NCI-H2196 (cell line): ENCODE measurements at regions not wholly inside any gene's neighbourhood (a gene's known extent, or its start where the extent isn't known, plus 50 kb on each side); places are given as distances from the start of the nearest gene placed in this dataset.
"Not testable (repeated sequence)": the region's sequence is repeated elsewhere in the genome, so short reads cannot be mapped to it uniquely, and the experiment has no call there.

Experiments
- DNase-seq: peaks from one replicate; lab custom pipeline; 2025; ENCODE audit not compliant: unreplicated experiment; lab: John Stamatoyannopoulos, UW

DNA sequence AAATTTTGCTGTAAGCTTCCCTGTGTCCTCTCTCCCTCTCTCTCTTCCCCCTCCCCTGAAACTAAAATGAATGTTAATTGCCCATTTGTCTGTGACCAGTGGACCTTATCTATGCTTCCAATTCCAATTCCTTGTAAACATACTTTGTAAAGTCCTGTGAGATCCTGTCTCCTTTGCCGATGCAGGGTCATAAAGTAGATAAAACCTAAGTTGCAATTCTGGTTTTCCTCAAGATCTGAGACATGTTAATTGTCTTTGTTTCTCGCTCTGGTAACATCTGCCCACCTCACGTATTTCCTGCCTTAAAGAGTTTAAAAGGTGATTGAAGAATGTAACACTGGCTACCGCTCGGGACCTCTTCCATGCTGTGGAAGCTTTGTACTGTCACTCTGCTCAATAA is 2503.4 kb downstream of the ARAP2 start:
- DNase-seq = not testable (repeated sequence)

DNA sequence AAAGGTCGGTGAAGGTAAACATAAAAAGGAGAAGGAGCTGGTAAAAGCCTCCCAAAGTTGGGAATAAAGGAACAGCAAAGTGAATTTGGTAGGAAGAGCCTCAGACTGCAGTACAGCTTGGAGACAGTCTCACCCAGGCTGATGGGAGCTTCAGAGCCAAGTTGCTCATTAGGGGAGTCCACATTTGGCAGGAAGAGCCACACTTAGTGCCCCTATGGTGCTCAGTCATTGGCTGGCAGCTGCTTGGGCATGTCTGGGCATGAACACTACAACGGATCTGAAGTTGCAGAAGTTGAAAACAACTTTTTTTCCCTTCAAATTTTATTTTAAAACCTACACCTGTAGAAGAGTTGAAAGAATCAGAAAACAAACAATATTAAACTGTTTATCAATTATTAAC is 2497.3 kb downstream of the ARAP2 start:
- DNase-seq = no peak

DNA sequence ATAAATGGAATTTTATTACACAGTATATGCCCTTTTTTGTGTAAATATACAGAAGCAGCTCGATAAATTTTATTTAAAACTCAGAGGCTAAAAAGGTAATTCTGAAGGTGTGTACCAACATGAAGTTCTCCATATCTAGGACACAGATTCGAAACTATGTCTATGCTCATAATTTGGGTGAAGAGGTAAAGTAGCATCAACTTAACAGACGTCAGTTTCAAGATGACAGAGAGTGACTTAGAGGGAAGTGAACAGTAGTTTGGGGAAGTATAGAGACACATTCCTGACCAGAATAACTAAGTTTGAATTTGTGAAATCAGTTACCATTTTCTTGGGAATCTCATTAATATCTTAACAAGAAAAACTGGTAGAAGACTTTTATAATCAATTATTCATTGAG is 2493.3 kb downstream of the ARAP2 start:
- no peak for DNase-seq

DNA sequence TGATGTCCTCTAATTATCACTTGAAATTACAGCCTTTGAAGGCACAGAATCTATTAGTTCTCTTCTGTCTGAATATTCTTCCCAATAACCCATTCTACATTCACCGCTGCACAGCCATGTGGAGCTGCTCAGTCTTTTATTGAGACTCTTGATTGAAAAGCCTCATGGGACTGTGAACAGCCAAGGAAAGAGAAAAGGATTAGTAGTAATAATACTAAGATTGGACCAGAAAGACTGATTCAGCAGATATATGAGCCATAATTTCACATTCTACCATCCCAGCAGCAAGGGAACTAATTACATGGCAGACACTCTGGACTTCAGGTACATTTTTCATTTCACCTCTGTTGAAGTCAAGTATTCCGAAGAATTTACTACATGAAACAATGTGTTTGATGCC is 2471.7 kb downstream of the ARAP2 start:
- no peak for DNase-seq

DNA sequence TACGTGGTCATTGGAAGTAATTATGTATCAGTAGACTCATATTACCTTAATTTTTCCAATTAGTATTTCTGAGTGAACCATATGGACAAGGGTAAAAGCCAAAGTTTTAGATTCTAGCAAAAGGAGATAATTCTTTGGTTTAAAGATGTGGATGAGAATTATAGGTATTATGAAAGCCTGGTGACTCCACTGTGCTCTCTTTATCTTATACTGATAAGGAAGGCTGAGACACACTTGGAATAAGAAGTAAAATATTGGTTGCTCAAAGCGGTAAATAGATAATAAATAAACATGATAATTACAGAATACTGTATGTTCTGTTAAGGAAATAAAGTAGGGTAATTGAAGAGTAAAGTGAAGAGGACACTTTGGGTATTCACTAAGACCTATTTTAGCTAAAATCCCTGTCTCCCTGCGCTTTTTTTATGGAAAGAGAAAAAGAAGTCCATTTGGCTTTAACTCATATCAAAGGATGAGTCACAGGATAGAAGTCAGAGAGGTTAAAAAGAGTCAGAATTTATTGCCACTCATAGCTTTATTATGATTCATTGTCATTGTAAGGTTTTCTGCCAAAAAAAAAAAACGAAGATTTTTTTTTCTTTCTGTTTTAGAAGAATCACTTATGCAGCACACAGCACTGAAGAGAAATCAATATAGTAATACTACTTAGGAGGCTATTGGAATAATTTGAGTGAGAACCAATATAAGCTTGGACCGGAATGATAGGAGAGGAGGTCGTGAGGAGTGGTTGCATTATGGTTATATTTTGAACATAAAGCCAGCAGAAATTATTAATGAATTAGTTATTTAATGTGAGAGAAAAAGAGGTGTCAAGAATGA is 2463.1 kb downstream of the ARAP2 start:
- DNase-seq = no peak

DNA sequence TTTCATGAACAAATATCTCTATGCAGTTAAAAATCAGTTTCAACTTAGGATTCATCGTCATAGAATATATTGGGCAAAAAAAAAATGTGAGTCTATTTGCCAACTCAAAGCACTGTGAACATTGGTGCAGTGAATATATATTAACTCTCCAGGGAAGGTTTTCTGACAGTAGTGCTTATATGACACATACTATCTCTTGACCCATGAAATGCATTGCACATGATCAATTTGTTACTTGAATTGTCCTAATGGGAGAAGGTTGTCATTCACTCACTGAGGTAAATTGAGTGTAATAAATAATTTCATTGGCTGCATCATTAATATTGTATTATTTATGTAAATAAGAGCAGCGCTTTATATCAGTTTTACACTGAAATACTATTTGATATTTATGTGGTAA is 2458.5 kb downstream of the ARAP2 start:
- DNase-seq = no peak

DNA sequence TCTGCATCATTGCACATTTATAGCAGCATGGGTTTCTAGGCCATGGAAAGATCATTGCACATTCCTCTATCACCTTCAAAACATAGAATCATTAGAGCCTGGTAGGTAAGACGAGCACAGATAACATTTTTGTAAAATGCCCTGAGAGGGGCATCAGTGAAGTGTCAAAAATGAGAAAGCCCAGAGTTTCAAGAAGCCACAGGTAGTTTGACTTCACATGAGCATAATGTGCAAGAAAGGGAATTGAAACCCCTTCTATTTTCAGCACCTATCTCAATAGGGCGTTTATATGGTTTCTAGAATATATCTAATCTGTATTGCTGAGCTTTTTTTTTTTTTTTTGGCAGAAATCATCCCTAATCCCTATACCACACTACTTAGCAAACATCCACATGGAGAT is 2441.7 kb downstream of the ARAP2 start:
- no peak for DNase-seq

DNA sequence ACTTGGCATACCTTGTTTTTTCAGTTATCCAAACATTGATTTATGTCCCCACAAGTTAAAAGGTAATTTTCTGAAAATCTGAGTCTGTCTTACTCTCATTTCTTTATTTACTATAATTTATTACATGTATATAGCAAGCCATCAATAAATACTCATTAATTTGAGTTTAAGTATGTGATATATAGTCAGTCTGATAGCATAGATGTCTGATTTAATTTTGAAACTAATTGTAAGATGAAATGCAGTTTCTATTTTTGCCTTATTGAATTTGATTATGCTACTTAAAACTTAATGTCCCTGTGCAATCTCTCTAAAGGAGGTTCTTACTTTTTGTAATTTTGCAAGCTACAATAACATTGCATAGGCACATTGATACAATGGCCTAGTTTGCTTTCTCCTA is 2418.6 kb downstream of the ARAP2 start:
- no peak for DNase-seq

DNA sequence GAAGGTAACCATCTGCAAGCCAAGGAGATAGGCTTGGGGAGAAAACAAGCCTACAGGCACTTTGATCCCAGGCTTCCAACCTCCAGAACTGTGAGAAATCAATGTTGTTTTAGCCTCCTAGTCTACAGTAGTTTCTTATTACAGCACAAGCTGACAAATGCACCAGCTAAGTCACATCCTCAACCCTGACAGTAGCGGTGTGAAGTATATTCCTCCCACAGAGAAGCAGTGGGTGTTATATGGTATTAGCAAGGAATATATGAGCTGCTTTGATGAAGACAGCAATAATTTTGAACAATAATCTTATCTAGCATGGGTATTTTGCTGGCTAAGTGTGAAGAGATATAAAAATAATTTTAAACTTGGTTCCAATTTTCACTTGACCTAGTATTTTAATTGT is 2415.0 kb downstream of the ARAP2 start:
- not testable (repeated sequence) for DNase-seq

DNA sequence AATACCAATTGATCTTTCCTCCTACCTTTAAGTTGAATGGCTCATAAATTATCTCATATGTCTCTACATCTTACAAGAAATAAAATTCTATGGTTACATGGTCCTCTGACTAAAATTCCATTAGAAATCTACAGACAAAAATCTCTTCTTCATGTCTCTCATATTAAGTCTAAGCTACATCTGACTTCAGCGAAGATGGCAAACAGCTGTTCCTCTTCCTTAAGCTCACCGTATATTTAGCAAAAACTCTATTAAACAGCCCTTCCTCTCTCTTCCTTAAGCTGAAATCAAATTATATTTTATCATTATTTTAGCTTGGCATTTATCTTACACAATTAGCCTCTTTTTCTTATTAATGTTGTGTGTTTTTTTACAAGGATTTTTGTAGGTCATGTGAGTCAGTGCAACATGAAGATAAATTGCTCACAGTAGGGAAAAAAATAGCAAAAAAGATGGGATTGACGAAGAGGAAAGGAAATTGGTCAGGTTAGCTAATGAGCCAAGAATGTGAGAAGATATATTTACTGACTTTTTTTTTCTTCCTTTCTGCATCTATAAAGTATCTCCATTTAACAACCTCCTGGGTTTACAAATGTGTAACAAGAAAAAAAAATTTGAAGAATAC is 2412.8 kb downstream of the ARAP2 start:
- no peak for DNase-seq

DNA sequence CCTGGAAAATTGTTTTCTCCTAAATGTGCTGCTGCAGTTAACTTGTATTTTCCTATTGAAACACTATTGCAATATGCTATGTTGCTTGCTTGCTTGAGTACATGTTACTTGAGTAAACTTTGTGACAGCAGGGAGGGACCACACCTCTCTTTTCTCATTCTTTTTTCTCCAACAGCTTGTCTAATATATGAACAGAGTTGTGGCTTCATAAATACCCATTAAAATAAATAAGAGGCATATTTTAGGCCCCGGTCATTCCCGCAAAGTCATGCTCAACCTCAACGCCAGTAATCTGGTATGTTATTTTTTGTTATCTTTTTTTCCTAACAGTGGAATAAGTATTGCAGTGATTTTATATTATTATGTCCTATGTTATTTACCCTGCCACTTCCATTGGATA is 2408.6 kb downstream of the ARAP2 start:
- DNase-seq = not testable (repeated sequence)

DNA sequence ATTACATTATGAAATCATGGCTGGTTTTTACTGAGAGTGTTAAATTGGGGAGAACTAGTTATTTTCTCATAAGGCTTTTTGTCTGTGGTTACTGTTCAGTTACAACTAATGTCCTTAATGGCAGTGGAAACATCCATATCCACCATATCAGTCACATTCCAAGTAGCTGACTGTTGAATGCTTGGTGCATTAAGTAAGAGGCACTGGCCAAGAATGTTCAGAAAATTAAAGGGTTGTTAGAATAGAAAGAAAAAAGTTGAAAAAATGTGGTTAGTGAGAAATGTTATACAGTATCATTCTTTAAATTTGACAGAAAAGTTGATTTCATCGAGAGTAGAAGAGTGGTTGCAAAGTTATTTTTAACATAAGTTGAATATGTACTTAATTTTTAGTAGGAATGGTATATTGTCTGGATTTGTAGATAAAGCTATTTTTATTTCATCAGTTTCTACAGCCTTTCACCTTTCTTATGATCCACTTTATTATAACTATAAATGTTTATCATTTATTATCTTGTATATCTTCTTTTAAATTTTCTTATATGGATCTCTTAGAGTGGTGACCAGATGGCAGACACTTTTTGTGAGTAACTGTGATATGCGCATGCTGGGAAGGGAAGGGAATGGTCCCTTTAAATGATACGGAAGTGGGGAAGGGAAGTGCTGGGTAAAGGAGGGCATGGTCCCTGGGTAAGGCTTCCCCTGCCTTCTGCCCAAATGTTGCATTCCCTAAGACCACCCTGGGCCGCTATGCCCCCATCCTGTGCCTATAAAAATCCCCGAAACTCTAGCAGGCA is 2407.1 kb downstream of the ARAP2 start:
- DNase-seq = no peak

DNA sequence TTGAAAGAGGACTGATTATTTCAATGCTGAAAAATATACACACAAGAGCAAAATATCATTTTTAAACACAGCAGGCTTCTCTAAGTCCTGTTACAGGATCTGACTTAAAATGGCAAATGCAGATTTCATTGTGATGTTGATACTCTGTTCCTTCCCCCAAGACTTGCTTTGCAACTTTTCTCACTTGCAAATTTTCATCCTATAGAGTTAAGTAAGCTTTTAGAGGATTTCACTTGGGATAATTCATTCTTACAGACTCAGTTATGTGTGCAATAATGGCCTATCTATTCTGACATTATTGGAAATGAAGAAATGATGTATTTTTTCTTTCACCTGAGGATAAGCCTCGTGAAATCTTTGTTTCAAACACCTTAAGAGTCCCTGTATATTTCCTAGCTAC is 2403.2 kb downstream of the ARAP2 start:
- DNase-seq = no peak

DNA sequence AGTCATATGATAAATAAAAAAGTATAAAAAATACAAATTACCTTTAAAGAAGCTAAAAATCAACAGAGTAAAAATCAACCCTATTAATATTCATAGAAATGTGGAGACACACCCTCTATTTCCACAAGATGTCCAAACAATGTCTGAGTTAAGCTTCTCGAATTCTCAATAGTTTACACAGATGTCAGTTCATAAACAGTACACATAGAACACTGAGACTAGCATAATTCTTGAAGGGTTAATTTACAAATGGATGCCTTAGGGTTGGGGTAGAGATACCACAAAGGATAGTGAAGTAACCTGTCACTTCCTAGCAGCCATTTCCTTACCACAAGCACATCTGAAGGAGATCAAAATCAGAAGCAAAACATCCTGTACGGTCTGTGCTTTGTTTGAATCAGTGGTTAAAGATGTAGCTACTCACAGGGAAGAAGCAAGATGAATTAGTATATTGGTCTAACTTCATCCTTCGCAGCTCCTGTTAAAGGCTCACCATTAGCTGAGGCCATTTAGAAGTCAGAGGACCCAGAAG is 2393.9 kb downstream of the ARAP2 start:
- DNase-seq = no peak

DNA sequence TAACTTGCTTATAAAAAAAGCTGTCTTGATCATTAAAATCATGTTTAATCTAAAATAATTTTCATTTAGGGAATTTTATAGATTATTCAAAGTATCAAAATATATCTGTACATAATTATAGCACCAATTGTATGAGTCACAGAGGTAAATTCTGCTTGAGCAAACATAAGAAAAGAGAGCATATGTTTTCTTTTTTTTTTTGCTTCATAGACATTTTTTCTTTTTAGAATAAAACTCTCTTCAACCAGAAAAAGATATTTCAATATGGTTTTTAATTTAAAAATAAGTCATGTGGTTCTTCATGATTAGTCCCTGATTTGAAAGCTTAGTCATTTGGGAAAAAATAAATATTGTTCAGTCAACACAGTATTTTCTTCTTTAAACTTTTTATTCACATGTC is 2390.6 kb downstream of the ARAP2 start:
- DNase-seq = not testable (repeated sequence)

DNA sequence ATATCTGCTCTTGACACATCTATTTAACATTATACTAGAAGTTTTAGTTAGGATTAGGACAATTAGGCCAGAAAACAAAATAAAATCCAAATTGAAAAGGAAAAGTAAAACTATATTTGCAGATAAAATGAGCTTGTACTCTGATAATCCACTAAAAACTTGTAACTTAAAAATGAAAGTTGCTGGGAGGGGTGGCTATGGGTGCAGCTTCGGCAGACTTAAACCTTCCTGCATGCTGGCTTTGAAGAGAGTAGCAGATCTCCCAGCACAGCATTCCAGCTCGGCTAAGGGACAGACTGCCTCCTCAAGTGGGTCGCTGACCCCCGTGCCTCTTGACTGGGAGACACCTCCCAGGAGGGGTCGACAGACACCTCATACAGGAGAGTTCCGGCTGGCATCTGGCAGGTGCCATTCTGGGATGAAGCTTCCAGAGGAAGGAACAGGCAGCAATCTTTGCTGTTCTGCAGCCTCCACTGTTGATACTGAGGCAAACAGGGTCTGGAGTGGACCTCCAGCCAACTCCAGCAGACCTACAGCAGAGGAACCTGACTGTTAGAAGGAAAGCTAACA is 2379.9 kb downstream of the ARAP2 start:
- no peak for DNase-seq

DNA sequence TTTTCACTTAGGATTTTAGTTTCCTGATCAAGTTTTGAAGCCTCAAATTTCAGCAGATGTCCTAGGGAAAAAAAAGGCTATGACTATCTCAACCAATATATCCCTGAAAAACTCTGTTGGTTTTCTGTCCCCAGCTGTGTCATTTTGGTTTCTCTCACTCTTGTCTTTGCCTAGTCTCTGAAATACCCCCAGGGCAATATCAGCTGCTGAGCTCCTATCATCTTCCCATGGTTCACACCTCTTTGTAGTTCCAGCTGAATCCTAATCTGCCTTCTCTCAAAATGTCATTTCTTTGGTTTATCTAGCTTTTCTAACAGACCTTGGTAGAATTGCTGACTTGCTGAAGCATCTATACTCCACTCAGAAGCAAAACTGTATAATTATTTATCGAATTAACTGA is 2370.5 kb downstream of the ARAP2 start:
- no peak for DNase-seq

DNA sequence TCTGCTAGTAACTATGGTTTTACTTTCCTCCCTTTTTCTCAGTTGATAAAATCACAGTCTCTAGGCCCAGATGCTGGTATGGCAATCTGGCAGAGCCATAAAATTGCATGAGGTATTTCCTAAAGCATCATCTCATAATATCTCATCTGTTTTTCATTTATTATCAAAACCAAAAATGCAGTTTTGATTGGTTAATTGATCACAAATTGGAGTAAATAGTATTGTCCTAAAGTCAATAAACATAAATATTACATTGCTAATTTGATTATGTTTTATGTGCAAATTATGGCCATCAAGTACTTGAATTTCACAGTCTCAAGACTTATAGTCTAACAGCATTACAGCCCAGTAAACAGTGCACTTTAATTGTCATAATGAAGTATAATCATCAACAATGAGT is 2365.6 kb downstream of the ARAP2 start:
- no peak for DNase-seq

DNA sequence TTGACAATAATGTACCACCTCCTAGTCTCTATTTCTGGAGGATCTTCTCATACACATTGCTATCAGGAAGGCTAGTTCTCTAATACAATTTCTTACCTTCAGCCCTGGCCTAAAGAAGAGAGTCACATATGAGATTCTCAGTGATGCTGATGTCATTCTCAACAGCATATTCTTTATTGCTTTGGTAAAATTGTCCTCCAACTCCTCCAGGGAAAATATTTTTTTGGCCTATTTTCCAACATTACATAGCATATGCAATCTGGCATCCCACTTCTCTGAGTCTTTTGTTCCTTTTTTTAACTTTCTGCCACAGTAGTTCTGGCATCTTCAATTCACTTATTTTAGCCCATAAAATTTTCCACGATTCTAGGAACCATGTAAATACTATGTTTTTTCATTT is 2363.1 kb downstream of the ARAP2 start:
- DNase-seq = no peak

DNA sequence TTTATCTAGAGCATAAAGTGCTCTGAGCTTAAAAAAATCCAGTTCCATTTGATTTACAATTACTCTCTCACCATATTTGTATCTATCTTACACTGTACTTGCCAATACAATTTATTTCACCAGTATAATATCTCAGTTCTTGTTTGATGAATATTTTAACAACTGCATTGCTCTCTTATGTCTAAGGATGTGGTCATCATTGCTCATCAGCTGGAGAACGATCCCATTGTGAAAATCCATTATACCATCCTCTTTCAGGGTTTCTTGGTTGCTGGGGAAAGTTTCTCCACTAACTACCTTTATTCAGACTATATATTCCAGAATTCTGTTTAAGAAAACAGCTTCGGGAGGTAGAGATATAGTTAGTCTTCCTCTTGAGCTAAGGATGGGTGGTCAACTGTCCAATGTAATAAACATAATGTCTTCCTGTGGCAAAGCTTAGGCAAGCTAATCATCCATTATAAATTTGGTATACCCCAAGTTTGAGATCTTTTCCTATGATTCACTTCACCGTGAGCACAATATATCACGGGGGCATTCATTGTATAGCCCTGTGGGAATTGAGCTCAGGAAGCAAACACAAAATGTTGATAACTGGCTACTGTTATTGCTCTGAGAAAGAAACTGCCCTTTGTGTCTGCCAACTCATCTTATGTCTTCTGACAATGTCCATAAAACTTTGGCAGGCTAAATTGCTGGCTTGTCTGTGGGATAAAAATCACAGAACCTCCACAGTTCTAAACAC is 2361.9 kb downstream of the ARAP2 start:
- DNase-seq = no peak

DNA sequence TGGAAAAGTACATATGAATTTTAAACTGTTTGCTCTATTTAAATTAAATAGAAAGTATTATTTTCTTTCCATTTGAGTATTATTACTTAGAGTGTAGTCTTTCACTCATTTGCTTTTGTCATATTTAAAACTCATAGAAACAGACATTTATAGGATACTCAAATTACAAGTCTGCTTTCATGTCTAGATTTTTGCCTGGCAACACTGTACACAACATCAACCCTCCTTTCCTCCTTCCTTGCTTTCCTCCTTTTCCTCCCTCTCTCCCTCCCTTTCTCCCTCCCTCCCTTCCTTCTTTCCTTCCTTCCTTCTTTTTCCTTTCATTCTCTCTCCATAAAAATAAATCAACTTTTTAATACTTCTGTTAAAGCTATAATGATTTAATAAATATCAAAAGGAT is 2361.2 kb downstream of the ARAP2 start:
- no peak for DNase-seq
